Natural killer cell (primary cell): ENCODE measurements at regions not wholly inside any gene's neighbourhood (a gene's known extent, or its start where the extent isn't known, plus 50 kb on each side); places are given as distances from the start of the nearest gene placed in this dataset.

Experiments
- ATAC-seq, 3 donors: fragments of 150-1000 bp in 2 of 3; fragments of 200-7000 bp in 1 of 3; cut with Tn5 transposase; 1 replicate in 1 of 3; 2 replicates in 2 of 3; pipeline ENCODE4 v1.10.0; 2021; ENCODE audit warnings: mild to moderate bottlenecking in 2 of 3, moderate library complexity in 2 of 3
- DNase-seq, 2 donors: peaks; one replicate each; pipeline versions ENCODE4 v3.0.0 to v3.0.0-alpha.2; 2013 to 2021; ENCODE audit warnings: mixed read lengths in 1 of 2
- H3K27ac ChIP-seq: one replicate; pipeline ENCODE4 v1.5.1; 2013; ENCODE audit warnings: mild to moderate bottlenecking, low read length
- H3K27me3 ChIP-seq: one replicate; pipeline ENCODE4 v1.6.1; 2013; ENCODE audit warnings: low read length; ENCODE audit not compliant: control insufficient read depth, insufficient read depth
- H3K36me3 ChIP-seq: one replicate; pipeline ENCODE4 v1.6.1; 2013; ENCODE audit warnings: low read length; ENCODE audit not compliant: control insufficient read depth, insufficient read depth
- H3K4me1 ChIP-seq: one replicate; pipeline ENCODE4 v1.6.1; 2013; ENCODE audit warnings: low read length; ENCODE audit not compliant: control insufficient read depth, insufficient read depth
- H3K4me3 ChIP-seq: one replicate; pipeline ENCODE4 v1.5.1; 2013; ENCODE audit warnings: low read length
- H3K9me3 ChIP-seq: one replicate; pipeline ENCODE4 v1.6.1; 2013; ENCODE audit warnings: low read length; ENCODE audit not compliant: control insufficient read depth, insufficient read depth
- H3K27ac Mint-ChIP-seq, 2 donors: one replicate each; pipeline ENCODE4 v1.8.0; 2022; ENCODE audit warnings: mild to moderate bottlenecking in 2 of 2, mixed read lengths in 2 of 2, moderate library complexity in 1 of 2
- H3K27me3 Mint-ChIP-seq, 2 donors: one replicate each; pipeline ENCODE4 v1.8.0; 2022; ENCODE audit warnings: low read depth in 2 of 2, mixed read lengths in 2 of 2
- H3K36me3 Mint-ChIP-seq: one replicate; pipeline ENCODE4 v1.8.0; 2022; ENCODE audit warnings: mixed read lengths
- H3K4me1 Mint-ChIP-seq, 2 donors: one replicate each; pipeline ENCODE4 v1.8.0; 2022; ENCODE audit warnings: mixed read lengths in 2 of 2
- H3K4me3 Mint-ChIP-seq: one replicate; pipeline ENCODE4 v1.8.0; 2022; ENCODE audit warnings: mild to moderate bottlenecking, moderate library complexity, mixed read lengths
- H3K9me3 Mint-ChIP-seq, 2 donors: one replicate each; pipeline ENCODE4 v1.8.0; 2022; ENCODE audit warnings: mixed read lengths in 2 of 2
- CTCF ChIP-seq: fragments of 200-600 bp; IDR thresholded peaks from one replicate; pipeline ENCODE4 v1.8.0; 2022; ENCODE audit warnings: antibody characterized with exemption
- WGBS: methylation state at CpG from one replicate; pipeline ENCODE4 v1.1.7; 2013; ENCODE audit warnings: missing lambda C conversion rate; ENCODE audit not compliant: insufficient coverage; 5-methylcytosine and 5-hydroxymethylcytosine counted together
- intact Hi-C: fragments of 100-400 bp; cut with micrococcal nuclease; formaldehyde crosslinking; loops from one replicate; pipeline ENCODE4 v1.14.2; 2022

GRCh38 chr6:47093169-47093568 lies 51.0 kb upstream of the ADGRF1 start:
- H3K4me3 Mint-ChIP-seq: no peak overlapping the region
- ATAC-seq (no peak), DNase-seq (no peak)
- WGBS: 94% methylated on average over 5 of the region's 5 CpGs
- no peaks in the 10 kb centered on the region for H3K9me3 Mint-ChIP-seq
- no peaks in the 10 kb centered on the region for H3K36me3 Mint-ChIP-seq
- no peak overlapping the region for H3K27ac ChIP-seq
- H3K4me1 ChIP-seq: no peaks in the 10 kb centered on the region
- H3K4me1 Mint-ChIP-seq: no peaks in the 10 kb centered on the region
- no peaks in the 10 kb centered on the region for H3K9me3 ChIP-seq
- no peaks in the 10 kb centered on the region for H3K27me3 Mint-ChIP-seq
- H3K4me3 ChIP-seq: no peak overlapping the region
- no peak overlapping the region for H3K27ac Mint-ChIP-seq
- no peaks in the 10 kb centered on the region for H3K27me3 ChIP-seq
- no peaks in the 10 kb centered on the region for H3K36me3 ChIP-seq
- intact Hi-C loops: no loop called here
- no peak for TF ChIP-seq CTCF

GRCh38 chr6:47091886-47092668 lies 49.9 kb upstream of the ADGRF1 start:
- intact Hi-C loops: no loop called here
- no peak for ATAC-seq
- H3K4me1 Mint-ChIP-seq: no peaks in the 10 kb centered on the region
- no peaks in the 10 kb centered on the region for H3K27me3 Mint-ChIP-seq
- H3K27ac ChIP-seq: no peak overlapping the region
- no peaks in the 10 kb centered on the region for H3K36me3 Mint-ChIP-seq
- no peaks in the 10 kb centered on the region for H3K9me3 ChIP-seq
- no peaks in the 10 kb centered on the region for H3K27me3 ChIP-seq
- no peaks in the 10 kb centered on the region for H3K4me1 ChIP-seq
- no peak for TF ChIP-seq CTCF
- H3K4me3 ChIP-seq: no peak overlapping the region
- no peak for DNase-seq
- no peaks in the 10 kb centered on the region for H3K36me3 ChIP-seq
- H3K4me3 Mint-ChIP-seq: no peak overlapping the region
- 89% methylated on average over 4 of the region's 4 CpGs for WGBS
- H3K9me3 Mint-ChIP-seq: no peaks in the 10 kb centered on the region
- H3K27ac Mint-ChIP-seq: no peak overlapping the region
